Ishikawa (cell line): ENCODE measurements at regions not wholly inside any gene's neighbourhood (a gene's known extent, or its start where the extent isn't known, plus 50 kb on each side); places are given as distances from the start of the nearest gene placed in this dataset.

ENCODE experiments used
- CEBPB ChIP-seq: IDR thresholded peaks from 2 replicates; pipeline ENCODE4 v1.6.1; 2012
- CREB1 ChIP-seq: IDR thresholded peaks from 2 replicates; pipeline ENCODE4 v1.6.1; 2012; ENCODE audit warnings: low read depth
- EGR1 ChIP-seq: IDR thresholded peaks from 2 replicates; pipeline ENCODE4 v1.6.1; 2012
- EP300 ChIP-seq: IDR thresholded peaks from 2 replicates; pipeline ENCODE4 v1.6.1; 2012; ENCODE audit warnings: borderline replicate concordance
- FOXM1 ChIP-seq: IDR thresholded peaks from 2 replicates; pipeline ENCODE4 v1.6.1; 2012; ENCODE audit warnings: low read depth, borderline replicate concordance
- MAX ChIP-seq: IDR thresholded peaks from 2 replicates; pipeline ENCODE4 v1.6.1; 2012
- NFIC ChIP-seq: IDR thresholded peaks from 2 replicates; pipeline ENCODE4 v1.6.1; 2012
- RAD21 ChIP-seq: IDR thresholded peaks from 2 replicates; pipeline ENCODE4 v1.6.1; 2012; ENCODE audit warnings: low read depth
- REST ChIP-seq: IDR thresholded peaks from 2 replicates; pipeline ENCODE4 v1.6.1; 2012; ENCODE audit warnings: low read depth, mild to moderate bottlenecking
- TAF1 ChIP-seq: IDR thresholded peaks from 2 replicates; pipeline ENCODE4 v1.6.1; 2012; ENCODE audit warnings: low read depth, mild to moderate bottlenecking
- TCF12 ChIP-seq: IDR thresholded peaks from 2 replicates; pipeline ENCODE4 v1.6.1; 2012; ENCODE audit warnings: low read depth
- TEAD4 ChIP-seq: IDR thresholded peaks from 2 replicates; pipeline ENCODE4 v1.6.1; 2012
- USF1 ChIP-seq: IDR thresholded peaks from 2 replicates; pipeline ENCODE4 v1.6.1; 2012
- YY1 ChIP-seq: IDR thresholded peaks from 2 replicates; pipeline ENCODE4 v1.6.1; 2012; ENCODE audit warnings: low read depth

GRCh38 chr7:49112222-49112621 is 187.9 kb downstream of the CDC14C start:
- TF ChIP-seq CEBPB (no peak), FOXM1 (no peak), REST (no peak), RAD21 (no peak), CREB1 (no peak), TAF1 (no peak), MAX (no peak), USF1 (no peak), YY1 (no peak), EP300 (no peak), TEAD4 (no peak), EGR1 (no peak), NFIC (no peak), TCF12 (no peak)
